ENCODE measurements at regions not wholly inside any gene's neighbourhood (a gene's known extent, or its start where the extent isn't known, plus 50 kb on each side); places are given as distances from the start of the nearest gene placed in this dataset.
"Not testable (repeated sequence)": the region's sequence is repeated elsewhere in the genome, so short reads cannot be mapped to it uniquely, and the experiment has no call there.

- DNase-seq (ENCODE audit: low read depth), result peak; percentile 13
These were observed 112.2 kb upstream of the ADTRP start for GRCh38 chr6:11890849-11891248.

GRCh38 chr6:11890209-11890608 is 111.6 kb upstream of the ADTRP start:
- no peak for DNase-seq (ENCODE audit: low read depth)

GRCh38 chr6:11889572-11889971 is 111.0 kb upstream of the ADTRP start:
- peak; percentile 45 for DNase-seq (ENCODE audit: low read depth)

- no peak for DNase-seq (ENCODE audit: low read depth)
These were observed 110.1 kb upstream of the ADTRP start for GRCh38 chr6:11888727-11889126.

- no peak for DNase-seq (ENCODE audit: low read depth)
These were observed 106.6 kb upstream of the ADTRP start for GRCh38 chr6:11885159-11885558.

- not testable (repeated sequence) for DNase-seq (ENCODE audit: low read depth)
These were observed 104.9 kb upstream of the ADTRP start for GRCh38 chr6:11883471-11883870.

- DNase-seq (ENCODE audit: low read depth), result not testable (repeated sequence)
These were observed 101.6 kb upstream of the ADTRP start for GRCh38 chr6:11880156-11880555.

GRCh38 chr6:11878735-11879134 is 100.1 kb upstream of the ADTRP start:
- no peak for DNase-seq (ENCODE audit: low read depth)

- DNase-seq (ENCODE audit: low read depth), result no peak
These were observed 99.4 kb upstream of the ADTRP start for GRCh38 chr6:11878029-11878428.

- DNase-seq (ENCODE audit: low read depth), result no peak
These were observed 98.4 kb upstream of the ADTRP start for GRCh38 chr6:11876934-11877433.

GRCh38 chr6:11875325-11876109 is 96.9 kb upstream of the ADTRP start:
- no peak for DNase-seq (ENCODE audit: low read depth)

- DNase-seq (ENCODE audit: low read depth), result peak; percentile 36
These were observed 91.2 kb upstream of the ADTRP start for GRCh38 chr6:11869672-11870340.

- DNase-seq (ENCODE audit: low read depth), result no peak
These were observed 89.8 kb upstream of the ADTRP start for GRCh38 chr6:11868392-11868791.

GRCh38 chr6:11865680-11866300 is 87.2 kb upstream of the ADTRP start:
- peak; percentile 87 for DNase-seq (ENCODE audit: low read depth)

- DNase-seq (ENCODE audit: low read depth), result no peak
These were observed 79.8 kb upstream of the ADTRP start for GRCh38 chr6:11858439-11858838.

- DNase-seq (ENCODE audit: low read depth), result no peak
These were observed 77.1 kb upstream of the ADTRP start for GRCh38 chr6:11855743-11856142.

- peak; percentile 77 for DNase-seq (ENCODE audit: low read depth)
These were observed 76.0 kb upstream of the ADTRP start for GRCh38 chr6:11854408-11855165.

GRCh38 chr6:11853678-11854407 is 75.2 kb upstream of the ADTRP start:
- no peak for DNase-seq (ENCODE audit: low read depth)

GRCh38 chr6:11852061-11852651 is 73.6 kb upstream of the ADTRP start:
- DNase-seq (ENCODE audit: low read depth), result no peak

GRCh38 chr6:11851387-11851786 is 72.8 kb upstream of the ADTRP start:
- peak; percentile 83 for DNase-seq (ENCODE audit: low read depth)

All from ELR (cell line).